ENCODE measurements at regions not wholly inside any gene's neighbourhood (a gene's known extent, or its start where the extent isn't known, plus 50 kb on each side); places are given as distances from the start of the nearest gene placed in this dataset.

GRCh38 chr2:82494739-82495138, 1964.3 kb downstream of the SUCLG1 start:
- no peak for DNase-seq (ENCODE audit: low spot score)
- TF ChIP-seq CTCF (IDR thresholded peaks at IDR 0.05; ENCODE audit: extremely low read depth, insufficient read depth, missing control alignments): no peak
- in situ Hi-C loops (cut with MboI; ENCODE audit: low pct_unique_long_range_greater_than_20kb, low sequenced_read_pairs, unreplicated experiment): no loop called here

- DNase-seq (ENCODE audit: low spot score): no peak
- in situ Hi-C loops (cut with MboI; ENCODE audit: low pct_unique_long_range_greater_than_20kb, low sequenced_read_pairs, unreplicated experiment): no loop called here
Observed at GRCh38 chr2:82491591-82491990, 1967.5 kb downstream of the SUCLG1 start.

GRCh38 chr2:82487354-82487753, 1971.7 kb downstream of the SUCLG1 start:
- no peak for TF ChIP-seq CTCF (IDR thresholded peaks at IDR 0.05; ENCODE audit: extremely low read depth, insufficient read depth, missing control alignments)
- no peak for DNase-seq (ENCODE audit: low spot score)
- in situ Hi-C loops (cut with MboI; ENCODE audit: low pct_unique_long_range_greater_than_20kb, low sequenced_read_pairs, unreplicated experiment): no loop called here

More at GRCh38 chr2:82491591-82491990, 1967.5 kb downstream of the SUCLG1 start:
- TF ChIP-seq CTCF (IDR thresholded peaks at IDR 0.05; ENCODE audit: extremely low read depth, insufficient read depth, missing control alignments): no peak

- no peak for DNase-seq (ENCODE audit: low spot score)
- in situ Hi-C loops (cut with MboI; ENCODE audit: low pct_unique_long_range_greater_than_20kb, low sequenced_read_pairs, unreplicated experiment): no loop called here
- no peak for TF ChIP-seq CTCF (IDR thresholded peaks at IDR 0.05; ENCODE audit: extremely low read depth, insufficient read depth, missing control alignments)
Observed at GRCh38 chr2:82485701-82486100, 1973.4 kb downstream of the SUCLG1 start.

- in situ Hi-C loops (cut with MboI; ENCODE audit: low pct_unique_long_range_greater_than_20kb, low sequenced_read_pairs, unreplicated experiment): no loop called here
- no peak for DNase-seq (ENCODE audit: low spot score)
- TF ChIP-seq CTCF (IDR thresholded peaks at IDR 0.05; ENCODE audit: extremely low read depth, insufficient read depth, missing control alignments): no peak
Observed at GRCh38 chr2:82481207-82481606, 1977.9 kb downstream of the SUCLG1 start.

- in situ Hi-C loops (cut with MboI; ENCODE audit: low pct_unique_long_range_greater_than_20kb, low sequenced_read_pairs, unreplicated experiment): no loop called here
- TF ChIP-seq CTCF (IDR thresholded peaks at IDR 0.05; ENCODE audit: extremely low read depth, insufficient read depth, missing control alignments): no peak
- DNase-seq (ENCODE audit: low spot score): no peak
Observed at GRCh38 chr2:82478641-82479040, 1980.4 kb downstream of the SUCLG1 start.

- no peak for DNase-seq (ENCODE audit: low spot score)
- in situ Hi-C loops (cut with MboI; ENCODE audit: low pct_unique_long_range_greater_than_20kb, low sequenced_read_pairs, unreplicated experiment): no loop called here
- TF ChIP-seq CTCF (IDR thresholded peaks at IDR 0.05; ENCODE audit: extremely low read depth, insufficient read depth, missing control alignments): no peak
Observed at GRCh38 chr2:82476094-82476493, 1983.0 kb downstream of the SUCLG1 start.

Data from GM13977 (cell line).